Fibroblast of lung (primary cell): ENCODE measurements at regions not wholly inside any gene's neighbourhood (a gene's known extent, or its start where the extent isn't known, plus 50 kb on each side); places are given as distances from the start of the nearest gene placed in this dataset.

Source experiments
- DNase-seq, 2 donors: peaks; one replicate each; pipeline versions ENCODE4 v3.0.0 to v3.0.0-alpha.2; 2010; ENCODE audit warnings: low read depth in 2 of 2
- H2AFZ ChIP-seq: 2 replicates; pipeline ENCODE4 v1.5.1; 2012; ENCODE audit warnings: low read length, control low read depth, inconsistent platforms
- H3K27ac ChIP-seq: 2 replicates; pipeline ENCODE4 v1.5.1; 2011; ENCODE audit warnings: low read length, control low read depth; ENCODE audit not compliant: insufficient read depth
- H3K27me3 ChIP-seq: 2 replicates; pipeline ENCODE4 v1.5.1; 2011; ENCODE audit warnings: mild to moderate bottlenecking, low read length; ENCODE audit not compliant: control insufficient read depth, insufficient read depth
- H3K36me3 ChIP-seq: 2 replicates; pipeline ENCODE4 v1.5.1; 2011; ENCODE audit warnings: low read length; ENCODE audit not compliant: control insufficient read depth, insufficient read depth
- H3K4me1 ChIP-seq: 2 replicates; pipeline ENCODE4 v1.5.1; 2011; ENCODE audit warnings: low read length; ENCODE audit not compliant: control insufficient read depth, insufficient read depth; ENCODE audit errors: extremely low read depth
- H3K4me2 ChIP-seq: 2 replicates; pipeline ENCODE4 v1.5.1; 2011; ENCODE audit warnings: low read length, control low read depth; ENCODE audit not compliant: insufficient read depth; ENCODE audit errors: extremely low read depth
- H3K4me3 ChIP-seq, 4 experiments: fragments of 200-600 bp in 1 of 4; sonication (generic) in 1 of 4; replicated peaks in 1 of 4; 2 replicates each; pipeline ENCODE4 v1.5.1; 2011 to 2016; ENCODE audit warnings: low read length in 4 of 4, low read depth in 3 of 4, mild to moderate bottlenecking in 3 of 4, control low read depth in 2 of 4, inconsistent platforms in 1 of 4, mixed read lengths in 1 of 4; ENCODE audit not compliant: insufficient read depth in 1 of 4; ENCODE audit errors: control extremely low read depth in 1 of 4
- H3K79me2 ChIP-seq: 2 replicates; pipeline ENCODE4 v1.5.1; 2012; ENCODE audit warnings: mild to moderate bottlenecking, low read length, inconsistent platforms; ENCODE audit not compliant: control insufficient read depth, insufficient read depth
- H3K9ac ChIP-seq: 2 replicates; pipeline ENCODE4 v1.5.1; 2011; ENCODE audit warnings: mild to moderate bottlenecking, low read length, control low read depth; ENCODE audit not compliant: insufficient read depth
- H3K9me3 ChIP-seq: 2 replicates; pipeline ENCODE4 v1.5.1; 2012; ENCODE audit warnings: low read depth, low read length; ENCODE audit not compliant: control insufficient read depth, insufficient read depth
- H4K20me1 ChIP-seq: 2 replicates; pipeline ENCODE4 v1.5.1; 2011; ENCODE audit warnings: low read length; ENCODE audit not compliant: control insufficient read depth, insufficient read depth; ENCODE audit errors: extremely low read depth
- EZH2 ChIP-seq: IDR thresholded peaks from 2 replicates; pipeline ENCODE4 v1.5.1; 2012; ENCODE audit warnings: low read length, control low read depth, mild to moderate bottlenecking; ENCODE audit errors: missing control alignments
- TF ChIP-seq, protein P1 (sequence below), 2 donors: IDR thresholded peaks in 1 of 2; conservative IDR thresholded peaks in 1 of 2; 1 replicate in 1 of 2; 2 replicates in 1 of 2; pipeline ENCODE4 v1.5.1; 2011 to 2012; ENCODE audit warnings: low read length in 2 of 2, control low read depth in 1 of 2, inconsistent platforms in 1 of 2, low read depth in 1 of 2, mild to moderate bottlenecking in 1 of 2

DNA sequence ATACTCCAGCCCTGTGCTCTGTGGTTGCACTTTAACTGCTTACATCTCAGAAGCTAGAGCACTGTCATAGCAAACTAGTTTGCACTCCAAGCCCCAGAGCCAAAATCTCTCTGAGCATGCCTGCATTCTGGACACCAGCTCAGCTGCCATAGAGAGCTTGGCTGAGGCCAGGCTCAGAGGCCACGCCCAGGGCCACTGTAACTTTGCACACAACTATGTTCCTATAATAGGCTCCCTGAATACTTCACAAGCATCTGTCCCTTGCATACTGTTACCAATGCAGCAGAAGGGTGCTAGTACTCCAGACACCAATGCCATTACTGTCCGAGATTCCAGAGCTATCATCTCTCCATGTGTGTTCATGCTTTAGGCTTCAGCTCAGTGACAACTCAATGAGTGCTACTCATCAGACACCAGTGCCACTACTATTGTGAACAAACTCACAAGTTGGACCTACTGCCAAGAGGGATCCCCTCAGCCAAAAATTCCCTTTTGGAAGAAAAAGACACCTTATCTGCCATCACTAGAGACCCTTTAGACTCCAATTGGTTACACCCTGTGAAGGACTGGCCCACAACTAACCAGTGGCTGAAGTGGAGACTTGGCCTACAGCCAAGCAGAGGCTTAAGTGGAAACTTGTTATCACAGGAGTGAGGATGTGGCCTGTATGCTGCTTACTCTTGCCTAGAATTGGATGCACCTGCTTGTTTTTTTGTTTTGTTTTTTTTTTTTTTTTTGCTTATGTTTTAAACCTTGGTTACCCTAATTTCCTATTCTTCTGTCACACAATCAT lies 211.6 kb upstream of the MAGI2 start:
- no peak overlapping the region for H3K4me3 ChIP-seq
- H3K79me2 ChIP-seq: no peaks in the 10 kb centered on the region
- no peak for TF ChIP-seq EZH2
- TF ChIP-seq, protein P1, sequence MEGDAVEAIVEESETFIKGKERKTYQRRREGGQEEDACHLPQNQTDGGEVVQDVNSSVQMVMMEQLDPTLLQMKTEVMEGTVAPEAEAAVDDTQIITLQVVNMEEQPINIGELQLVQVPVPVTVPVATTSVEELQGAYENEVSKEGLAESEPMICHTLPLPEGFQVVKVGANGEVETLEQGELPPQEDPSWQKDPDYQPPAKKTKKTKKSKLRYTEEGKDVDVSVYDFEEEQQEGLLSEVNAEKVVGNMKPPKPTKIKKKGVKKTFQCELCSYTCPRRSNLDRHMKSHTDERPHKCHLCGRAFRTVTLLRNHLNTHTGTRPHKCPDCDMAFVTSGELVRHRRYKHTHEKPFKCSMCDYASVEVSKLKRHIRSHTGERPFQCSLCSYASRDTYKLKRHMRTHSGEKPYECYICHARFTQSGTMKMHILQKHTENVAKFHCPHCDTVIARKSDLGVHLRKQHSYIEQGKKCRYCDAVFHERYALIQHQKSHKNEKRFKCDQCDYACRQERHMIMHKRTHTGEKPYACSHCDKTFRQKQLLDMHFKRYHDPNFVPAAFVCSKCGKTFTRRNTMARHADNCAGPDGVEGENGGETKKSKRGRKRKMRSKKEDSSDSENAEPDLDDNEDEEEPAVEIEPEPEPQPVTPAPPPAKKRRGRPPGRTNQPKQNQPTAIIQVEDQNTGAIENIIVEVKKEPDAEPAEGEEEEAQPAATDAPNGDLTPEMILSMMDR (conservative IDR thresholded peaks at IDR 0.05 in 1 of 2, IDR thresholded peaks at IDR 0.05 in 1 of 2; ENCODE audit: low read depth in 1 of 2, low read length in 2 of 2): no peak
- DNase-seq: no peak
- H2AFZ ChIP-seq: no peak overlapping the region
- H4K20me1 ChIP-seq: no peaks in the 10 kb centered on the region
- no peak overlapping the region for H3K27ac ChIP-seq
- H3K4me1 ChIP-seq: no peaks in the 10 kb centered on the region
- no peak overlapping the region for H3K9ac ChIP-seq
- no peak overlapping the region for H3K4me2 ChIP-seq
- H3K36me3 ChIP-seq: no peaks in the 10 kb centered on the region
- H3K27me3 ChIP-seq: no peaks in the 10 kb centered on the region
- H3K9me3 ChIP-seq: no peaks in the 10 kb centered on the region

DNA sequence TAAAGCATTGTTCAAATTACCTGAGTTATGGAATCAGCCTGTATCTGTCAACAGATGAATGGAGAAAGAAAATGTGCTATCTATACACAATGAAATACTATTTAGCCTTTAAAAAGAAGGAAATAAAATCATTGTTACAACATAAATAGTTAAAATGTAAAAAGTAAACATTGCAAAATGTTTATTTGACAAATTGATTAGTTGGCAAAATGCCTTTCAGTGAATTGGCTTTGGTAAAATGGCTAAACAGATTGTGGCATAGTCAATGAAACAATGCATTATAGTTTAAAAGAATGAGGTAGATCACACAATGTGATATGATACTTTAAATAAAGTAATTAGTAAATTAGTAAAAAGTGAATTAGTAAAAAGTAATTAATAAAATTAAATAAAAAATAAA lies 204.8 kb upstream of the MAGI2 start:
- Histone ChIP-seq H3K4me2 (no peak overlapping the region), H4K20me1 (no peaks in the 10 kb centered on the region), H2AFZ (no peak overlapping the region), H3K9me3 (no peaks in the 10 kb centered on the region), H3K36me3 (no peaks in the 10 kb centered on the region), H3K79me2 (no peaks in the 10 kb centered on the region), H3K27ac (no peak overlapping the region), H3K4me1 (no peaks in the 10 kb centered on the region), H3K9ac (no peak overlapping the region), H3K4me3 (no peak overlapping the region), H3K27me3 (no peaks in the 10 kb centered on the region)
- no peak for TF ChIP-seq EZH2
- TF ChIP-seq, protein P1 (conservative IDR thresholded peaks at IDR 0.05 in 1 of 2, IDR thresholded peaks at IDR 0.05 in 1 of 2; ENCODE audit: low read depth in 1 of 2, low read length in 2 of 2): no peak
- no peak for DNase-seq

DNA sequence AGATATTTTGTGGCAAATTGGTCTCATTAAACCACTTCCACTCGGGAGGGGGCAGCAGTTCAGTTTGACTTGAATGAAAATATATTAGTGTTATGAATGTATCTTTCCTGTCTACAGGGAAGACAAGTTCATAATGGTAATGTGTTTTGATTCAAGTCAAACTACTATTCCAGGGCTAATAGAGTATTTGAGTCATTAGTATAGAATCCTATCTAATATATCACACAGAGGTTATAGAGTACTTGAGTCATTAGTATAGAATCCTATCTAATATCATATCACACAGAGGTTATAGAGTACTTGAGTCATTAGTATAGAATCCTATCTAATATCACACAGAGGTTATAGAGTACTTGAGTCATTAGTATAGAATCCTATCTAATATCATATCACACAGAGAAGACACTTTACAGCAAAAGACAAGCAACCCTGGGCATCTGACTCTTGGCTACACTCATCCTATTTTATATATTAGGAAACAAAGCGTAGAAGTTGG lies 199.7 kb upstream of the MAGI2 start:
- Histone ChIP-seq H3K4me3 (no peak overlapping the region), H3K27me3 (no peaks in the 10 kb centered on the region), H3K27ac (no peak overlapping the region), H3K9me3 (no peaks in the 10 kb centered on the region), H3K79me2 (no peaks in the 10 kb centered on the region), H4K20me1 (no peaks in the 10 kb centered on the region), H3K4me1 (peaks cover 3% of the 10 kb centered on the region), H3K4me2 (no peak overlapping the region), H3K9ac (no peak overlapping the region), H3K36me3 (no peaks in the 10 kb centered on the region), H2AFZ (no peak overlapping the region)
- no peak for TF ChIP-seq EZH2
- TF ChIP-seq, protein P1 (conservative IDR thresholded peaks at IDR 0.05 in 1 of 2, IDR thresholded peaks at IDR 0.05 in 1 of 2; ENCODE audit: low read depth in 1 of 2, low read length in 2 of 2): no peak
- DNase-seq: no peak
